NCI-H128 (cell line): ENCODE measurements at regions not wholly inside any gene's neighbourhood (a gene's known extent, or its start where the extent isn't known, plus 50 kb on each side); places are given as distances from the start of the nearest gene placed in this dataset.
A peak's percentile ranks its signal among the peaks of the same experiment; 100 is the strongest.

ENCODE experiments used
- DNase-seq: peaks from one replicate; lab custom pipeline; 2025; ENCODE audit not compliant: unreplicated experiment; lab: John Stamatoyannopoulos, UW

DNA sequence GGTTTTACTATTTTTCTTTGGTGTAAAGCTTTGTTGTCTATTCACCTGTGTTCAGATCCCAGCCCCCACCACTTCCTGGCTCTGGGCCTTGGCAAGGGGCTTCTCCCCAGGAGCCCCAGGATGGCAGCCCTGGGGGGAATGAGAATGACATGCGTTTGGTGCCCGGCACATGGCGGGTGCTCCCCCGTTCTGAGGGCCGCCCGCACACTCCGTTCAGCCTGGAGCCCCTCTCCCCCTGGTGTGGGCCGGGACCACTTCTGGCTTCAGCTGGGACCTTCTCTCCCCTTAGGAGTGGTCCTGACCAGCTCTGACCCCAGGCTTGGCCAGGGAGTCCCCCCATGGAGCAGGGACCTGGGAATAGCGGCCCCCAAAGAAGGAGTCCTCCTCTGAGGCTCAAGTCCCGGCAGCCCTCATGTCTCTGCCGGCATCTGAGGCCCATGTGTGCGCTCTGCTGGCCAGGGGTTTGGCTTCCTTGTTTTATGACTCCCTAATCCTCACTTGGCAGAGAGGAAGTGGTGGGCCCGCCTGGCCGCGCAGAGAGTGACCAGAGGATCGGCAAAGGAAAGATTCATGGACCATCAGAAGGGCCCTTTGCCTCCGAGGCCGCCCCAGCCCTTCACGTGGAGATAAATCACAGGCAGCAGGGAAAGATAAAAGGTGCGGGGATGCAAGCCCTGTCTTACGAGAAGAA is 57.0 kb upstream of the LMX1B start:
- DNase-seq: no peak

DNA sequence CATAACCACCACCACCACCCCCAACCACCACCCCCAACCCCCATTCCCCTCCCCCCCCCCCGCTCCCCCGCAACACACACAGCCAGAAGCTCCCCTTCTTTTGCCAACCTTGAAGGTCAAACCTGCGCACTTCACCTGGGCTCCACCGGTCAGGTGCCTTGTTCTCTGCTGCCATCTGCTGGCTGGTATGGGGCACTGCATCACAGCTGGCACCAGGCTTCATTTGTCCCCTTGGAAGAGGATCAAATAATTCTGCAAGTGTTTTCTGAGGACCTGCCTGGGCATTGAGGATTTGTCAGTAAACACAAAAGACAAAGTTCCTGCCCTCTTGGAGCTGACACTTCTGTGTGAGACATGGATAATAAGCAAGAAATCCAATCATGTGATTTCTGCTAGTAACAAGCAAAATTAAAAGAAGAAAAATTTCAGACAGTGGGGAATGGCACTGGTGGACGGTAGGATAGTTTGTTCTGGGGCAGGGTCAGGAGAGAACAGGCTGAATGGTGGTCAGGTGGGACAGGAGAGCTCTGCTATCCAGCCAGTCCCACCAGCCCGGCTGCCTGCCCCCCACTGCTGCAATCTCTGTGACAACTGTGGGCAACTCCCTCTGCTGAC is 55.6 kb upstream of the LMX1B start:
- peak; percentile 60 for DNase-seq

DNA sequence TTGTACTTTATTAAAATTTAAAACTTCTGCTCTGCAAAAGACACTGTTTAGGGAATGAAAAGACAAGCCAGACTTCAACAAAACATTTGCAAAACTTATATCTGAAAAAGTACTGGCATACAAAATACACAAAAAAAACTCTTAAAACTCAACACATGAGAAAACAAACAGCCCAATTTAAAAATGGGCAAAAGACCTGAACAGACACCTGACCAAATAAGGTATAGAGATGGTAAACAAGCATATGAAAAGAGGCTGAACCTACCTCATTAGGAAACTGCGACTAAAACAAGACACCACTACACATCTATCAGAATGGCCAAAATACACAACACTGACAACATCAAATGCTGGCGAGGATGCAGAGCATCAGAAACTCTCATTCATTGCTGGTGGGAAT is 54.4 kb upstream of the LMX1B start:
- no peak for DNase-seq

DNA sequence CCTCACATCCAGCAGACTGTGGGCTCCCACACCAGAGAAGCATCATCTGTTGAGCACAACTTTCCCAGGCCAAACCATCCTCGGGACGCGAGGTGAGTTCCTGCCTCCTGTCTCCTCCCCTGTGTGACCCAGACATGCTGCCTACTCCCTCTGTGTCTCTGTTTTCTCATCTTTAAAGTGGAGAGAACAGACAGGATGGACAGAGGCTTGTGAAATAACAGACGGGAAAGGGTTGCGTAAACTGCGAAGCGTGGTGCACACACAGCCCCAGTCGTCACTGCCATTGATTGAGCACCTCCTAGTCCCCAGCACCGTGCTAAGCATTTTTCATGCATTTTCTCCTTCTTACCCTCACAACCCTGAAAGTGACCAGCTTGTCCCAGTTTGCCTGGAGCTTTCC is 52.1 kb upstream of the LMX1B start:
- no peak for DNase-seq

DNA sequence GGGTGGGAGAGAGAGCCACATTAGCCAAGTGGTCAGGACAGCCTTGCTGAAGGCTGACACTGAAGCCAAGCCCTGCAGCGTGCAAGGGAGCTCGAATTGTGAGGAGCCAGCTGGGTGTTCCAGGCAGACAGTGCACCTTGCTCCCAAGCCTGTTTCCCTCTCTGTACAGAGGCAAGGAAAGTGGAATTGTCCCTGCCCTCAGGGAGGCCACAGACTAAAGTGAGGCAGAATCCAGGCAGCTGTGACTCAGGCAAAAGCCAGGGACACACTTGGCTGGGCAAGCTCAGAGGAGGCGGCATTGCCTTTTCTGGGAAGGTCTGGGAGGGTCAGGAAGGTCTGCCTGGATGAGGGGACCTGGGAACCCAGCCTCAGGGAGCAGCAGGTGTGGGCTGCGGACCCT is 50.2 kb upstream of the LMX1B start:
- no peak for DNase-seq
